Inferior parietal cortex (tissue), 1 donor: ENCODE measurements at regions not wholly inside any gene's neighbourhood (a gene's known extent, or its start where the extent isn't known, plus 50 kb on each side); places are given as distances from the start of the nearest gene placed in this dataset.

ENCODE experiments used
- DNase-seq: peaks from one replicate; pipeline ENCODE4 v3.0.0-alpha.2; 2016; ENCODE audit errors: extremely low spot score

DNA sequence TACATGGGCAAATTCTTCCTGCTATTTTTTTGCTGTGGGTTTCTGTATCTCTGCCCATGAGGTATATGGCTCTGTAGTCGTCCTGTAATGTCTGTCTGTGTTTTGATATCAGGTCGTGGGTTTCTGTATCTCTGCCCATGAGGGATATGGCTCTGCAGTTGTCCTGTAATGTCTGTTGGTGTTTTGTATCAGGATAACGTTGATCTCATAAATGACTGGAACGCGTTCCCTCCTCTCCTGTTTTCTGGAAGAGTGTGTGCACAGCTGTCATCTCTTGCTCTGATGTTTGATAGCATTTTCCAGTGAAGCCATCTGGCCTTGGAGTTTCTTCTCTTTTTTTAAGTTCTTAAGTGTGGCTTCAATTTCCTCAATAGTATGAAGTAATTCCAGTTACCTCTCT is 57.2 kb downstream of the SOX1 start:
- DNase-seq = no peak

DNA sequence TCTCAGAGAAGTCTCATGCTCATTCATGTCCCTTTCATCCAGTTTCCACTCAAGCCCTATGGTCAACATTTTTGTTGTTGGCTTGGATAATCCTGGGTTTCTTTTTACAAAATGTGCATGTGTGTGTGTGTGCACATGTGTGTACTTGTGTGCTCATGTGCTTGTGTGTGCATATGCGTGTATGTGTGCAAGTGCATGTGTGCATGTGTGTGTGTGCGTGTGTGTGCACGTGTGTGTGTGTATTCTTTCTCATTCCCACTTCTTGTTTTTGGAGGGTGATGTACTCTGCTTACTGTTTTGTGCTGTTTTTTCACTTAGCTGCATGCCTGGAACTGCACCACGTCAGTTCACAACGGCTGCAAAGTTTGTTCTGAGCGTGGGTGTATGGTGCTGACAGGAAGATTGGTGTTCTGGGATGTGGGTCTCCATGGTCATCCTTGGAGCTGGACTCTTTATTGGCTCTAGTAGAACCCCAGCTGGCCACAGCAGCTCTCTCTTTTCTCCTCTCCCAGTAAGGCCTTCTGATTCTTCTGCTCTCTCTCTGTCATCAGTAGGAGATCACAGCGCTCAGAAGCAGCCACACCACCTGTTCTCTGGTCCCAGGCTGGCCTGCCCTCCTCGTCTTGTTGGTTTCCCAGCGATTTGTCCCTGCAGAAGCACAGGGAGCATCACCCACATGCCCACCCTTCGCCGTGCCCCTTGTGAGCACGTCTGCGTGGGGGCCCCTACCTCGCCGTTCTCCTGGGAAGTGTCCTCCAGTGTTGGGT is 60.8 kb downstream of the SOX1 start:
- DNase-seq = no peak

DNA sequence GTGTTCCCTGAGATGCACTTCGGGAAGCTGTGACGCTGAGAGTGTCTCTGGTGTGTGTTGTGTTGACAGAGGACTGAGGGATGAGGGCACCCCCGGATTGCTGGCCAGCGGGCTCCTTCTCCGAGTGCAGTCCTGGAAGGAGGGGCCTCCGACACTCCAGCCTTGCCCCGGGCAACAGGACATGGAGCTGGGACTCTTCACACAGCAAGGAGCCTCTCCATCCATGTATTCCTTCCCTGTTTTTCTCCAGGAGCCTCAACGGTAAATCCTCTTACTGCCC is 61.3 kb downstream of the SOX1 start:
- no peak for DNase-seq

DNA sequence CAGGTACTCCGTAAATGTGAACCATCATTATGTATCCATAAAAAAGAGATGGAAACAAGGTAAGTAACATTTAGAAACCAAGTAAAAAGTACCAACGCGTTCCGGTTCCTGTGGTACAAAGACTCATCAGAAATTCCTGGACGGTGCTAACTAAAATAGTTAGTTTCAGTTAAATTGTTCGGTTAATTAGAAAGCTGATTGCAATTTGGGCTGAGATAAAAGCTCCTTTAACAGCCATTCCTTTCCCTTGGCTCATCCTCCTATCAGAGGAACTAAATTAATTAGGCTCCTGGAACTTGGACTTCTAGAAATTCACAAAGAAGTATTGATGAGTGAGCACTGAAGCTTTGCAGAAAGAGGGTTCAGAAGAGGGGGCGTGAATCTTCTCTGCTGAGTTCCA is 63.5 kb downstream of the SOX1 start:
- no peak for DNase-seq

DNA sequence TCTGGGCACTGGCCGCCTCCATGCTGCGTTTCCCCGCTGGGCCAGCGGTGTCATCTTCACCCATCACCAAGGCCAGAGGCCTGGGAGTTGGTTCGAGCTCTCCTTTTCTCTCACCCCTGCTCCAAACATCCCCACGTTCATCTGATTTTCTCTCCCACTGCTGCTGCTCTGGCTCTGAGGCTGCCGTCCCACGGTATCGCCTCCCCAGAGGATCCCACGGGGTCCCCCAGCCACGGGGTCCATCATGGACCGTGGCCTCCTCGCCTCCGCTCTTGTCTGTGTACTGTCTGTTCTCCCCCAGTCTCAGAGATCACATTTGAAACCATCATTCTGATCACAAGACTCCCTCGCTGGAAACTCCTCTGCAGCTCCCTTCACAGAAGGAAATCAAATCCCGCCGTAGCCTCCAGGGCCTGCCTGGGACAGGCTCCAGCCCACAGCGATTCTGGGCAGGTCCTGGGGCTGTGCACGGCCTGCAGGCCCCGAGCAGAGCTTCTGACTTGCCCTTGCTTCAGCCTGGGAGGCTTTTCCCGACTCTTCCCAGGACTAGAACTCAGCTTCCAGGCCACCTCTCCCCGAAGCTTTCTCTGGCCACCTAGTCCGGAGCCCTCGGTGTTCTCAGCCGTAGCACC is 64.2 kb downstream of the SOX1 start:
- no peak for DNase-seq

DNA sequence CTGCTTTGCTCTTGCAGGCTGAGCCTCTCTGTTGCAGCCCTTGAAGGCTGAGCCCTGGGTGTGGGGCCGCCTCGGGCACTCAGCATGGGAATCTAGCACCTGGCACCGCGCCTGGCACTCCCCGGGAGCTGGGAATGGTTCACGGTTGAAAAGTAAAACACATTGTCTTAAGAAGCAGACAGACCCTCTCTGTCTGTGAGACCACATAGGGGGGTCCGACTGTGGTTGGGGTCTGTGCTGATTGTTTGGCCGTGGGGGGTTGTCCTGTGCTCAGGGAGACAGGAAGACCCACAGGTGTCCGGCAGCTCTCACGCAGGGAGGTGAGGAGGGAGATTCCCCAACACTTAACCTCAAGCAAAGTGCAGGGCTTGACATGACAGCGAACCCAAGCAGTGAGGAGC is 64.8 kb downstream of the SOX1 start:
- DNase-seq = no peak

DNA sequence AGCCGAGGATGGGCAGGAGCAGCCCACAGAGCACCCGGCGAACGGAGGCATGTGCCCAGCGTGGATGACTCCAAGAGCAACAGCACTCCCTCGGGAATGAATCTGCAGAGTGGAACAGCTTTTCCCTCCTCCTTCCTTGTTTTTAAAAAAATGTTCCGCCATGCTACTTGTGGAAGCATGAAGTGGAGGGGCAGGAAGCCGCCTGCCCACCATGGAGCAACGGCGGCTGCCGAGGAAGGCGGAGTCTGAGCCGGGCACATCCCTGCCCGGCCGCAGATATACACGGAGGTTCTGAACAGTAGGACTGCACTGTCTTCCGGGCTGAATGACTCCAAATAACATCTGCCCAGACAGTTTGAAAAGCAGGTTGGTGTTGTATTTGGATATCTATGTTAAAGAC is 65.2 kb downstream of the SOX1 start:
- no peak for DNase-seq

DNA sequence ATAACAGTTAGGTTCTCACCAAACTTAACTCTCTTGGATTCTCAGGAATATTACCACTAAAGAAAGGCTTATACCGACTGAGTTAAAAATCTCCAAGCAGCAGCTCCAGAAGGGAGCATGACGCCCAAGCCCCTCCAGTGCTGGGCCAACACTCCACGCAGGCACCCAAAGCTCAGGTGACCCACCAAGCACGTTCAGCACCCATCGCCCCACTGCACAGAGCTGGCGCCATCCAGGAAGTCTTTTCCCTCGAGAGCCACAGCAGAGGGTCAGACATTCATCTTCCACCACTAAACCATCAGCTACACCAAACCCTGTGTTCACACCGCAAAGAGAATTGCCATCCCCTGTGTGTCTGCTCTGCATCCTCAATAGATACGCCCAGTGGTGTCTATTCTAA is 65.7 kb downstream of the SOX1 start:
- DNase-seq = no peak

DNA sequence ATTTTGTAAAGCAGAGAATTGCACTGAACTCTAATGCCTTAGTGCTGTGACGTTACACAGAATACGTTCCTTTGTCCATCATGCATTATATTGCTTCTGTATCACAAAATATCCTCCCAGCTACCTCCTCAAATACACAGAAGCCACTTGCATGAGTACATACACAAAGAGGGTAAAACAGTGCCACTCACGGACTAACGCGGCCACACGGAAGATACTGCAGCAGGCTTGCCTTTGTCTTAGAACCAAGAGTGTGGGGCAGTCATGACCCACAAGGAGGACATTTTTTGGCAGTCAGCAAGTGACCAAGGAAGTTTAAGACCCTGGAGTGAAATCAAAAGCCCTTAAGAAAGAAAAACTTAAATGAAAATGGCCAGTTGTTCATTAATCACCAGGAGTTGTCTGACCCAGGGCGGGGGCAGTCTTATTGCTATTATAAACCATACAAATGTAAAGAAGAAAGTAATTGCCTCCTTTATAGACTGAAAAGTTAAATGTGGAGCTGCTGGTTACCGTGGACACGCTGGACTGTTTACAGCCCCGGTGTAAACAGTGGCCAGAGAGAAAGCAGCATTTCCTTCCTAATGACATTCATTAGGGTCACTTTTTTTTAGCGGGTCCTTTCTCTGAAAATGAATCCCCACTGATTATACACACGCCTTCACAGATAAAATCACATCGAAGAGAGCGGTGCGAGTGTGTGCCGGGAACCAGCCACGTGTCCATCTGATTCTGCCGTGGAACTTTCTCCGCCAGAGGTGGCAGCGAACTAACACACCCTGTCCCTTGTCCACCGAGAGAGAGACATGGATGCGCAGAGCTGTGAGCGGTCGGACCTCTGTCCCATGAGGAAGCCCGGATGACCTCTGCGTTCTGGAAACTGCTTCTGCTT is 66.8 kb downstream of the SOX1 start:
- DNase-seq = no peak

DNA sequence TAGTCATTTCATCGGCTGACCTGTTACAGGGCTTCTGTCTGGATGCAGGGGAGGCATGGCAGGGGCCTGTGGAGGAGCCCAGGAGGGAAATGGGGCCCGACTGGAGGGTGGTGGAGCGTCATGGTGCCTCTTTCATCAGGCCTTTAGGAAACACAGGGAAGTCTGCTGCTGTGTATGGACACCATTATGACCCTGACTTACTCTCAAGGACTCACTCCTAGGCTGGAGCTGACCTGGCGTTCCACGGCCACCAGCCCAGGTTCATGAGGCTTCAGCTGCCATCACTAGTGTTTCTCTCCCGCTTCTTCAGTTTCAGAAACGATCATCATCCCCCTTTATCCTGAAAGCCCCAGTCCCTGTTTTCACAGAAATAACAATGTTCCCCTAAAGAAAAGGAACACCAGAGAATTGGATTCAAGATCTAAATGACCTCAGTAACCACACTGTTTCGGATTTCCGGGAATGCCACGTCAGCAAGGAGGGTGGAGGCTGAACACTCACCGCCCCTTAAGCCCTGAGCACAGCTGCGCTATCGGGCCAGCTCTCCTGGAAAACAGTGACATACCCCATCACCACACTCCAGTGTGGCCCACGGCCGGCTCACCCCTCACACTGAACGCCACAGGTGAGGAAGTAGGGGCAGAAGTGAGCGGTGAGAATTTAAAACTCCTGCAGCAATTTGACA is 67.6 kb downstream of the SOX1 start:
- no peak for DNase-seq

DNA sequence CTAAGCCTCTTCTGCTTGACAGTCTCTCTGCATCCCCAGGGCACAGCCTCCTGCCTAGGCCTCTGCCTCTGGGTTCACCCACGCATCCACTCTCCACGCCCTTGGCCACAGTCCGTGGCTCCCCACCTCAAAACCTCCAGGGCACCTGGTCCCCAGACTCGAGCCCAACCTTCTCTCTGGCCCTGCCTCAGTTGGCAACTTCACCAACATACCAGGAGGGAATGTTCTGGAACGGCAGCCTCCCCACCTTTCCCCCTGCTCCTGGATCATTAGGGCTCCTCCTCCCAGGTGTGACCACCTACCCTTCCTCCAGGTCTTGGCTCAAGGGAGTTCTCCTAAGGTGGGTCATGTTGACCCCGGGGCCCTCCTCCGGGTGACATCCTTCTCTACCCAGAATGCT is 69.1 kb downstream of the SOX1 start:
- DNase-seq = no peak

DNA sequence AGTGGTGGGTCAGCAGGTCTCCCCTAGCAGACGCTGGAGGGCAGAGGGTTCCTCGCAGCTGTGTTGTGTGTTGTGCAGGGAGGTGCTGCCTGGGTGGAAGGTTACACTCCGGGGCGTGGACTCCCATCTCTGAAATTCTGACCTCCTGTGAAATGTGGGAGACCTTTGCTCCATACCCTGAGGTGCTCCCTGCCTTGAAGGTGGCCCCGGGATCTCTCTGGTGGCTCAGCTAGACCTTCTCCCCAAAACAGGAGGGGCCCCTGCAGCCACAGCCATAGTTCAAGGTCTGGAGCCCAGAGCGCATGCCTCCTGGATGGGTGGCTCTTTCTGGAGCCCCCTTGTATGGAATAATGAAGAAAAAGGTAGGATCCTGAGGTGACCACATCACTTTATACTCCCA is 70.2 kb downstream of the SOX1 start:
- no peak for DNase-seq

DNA sequence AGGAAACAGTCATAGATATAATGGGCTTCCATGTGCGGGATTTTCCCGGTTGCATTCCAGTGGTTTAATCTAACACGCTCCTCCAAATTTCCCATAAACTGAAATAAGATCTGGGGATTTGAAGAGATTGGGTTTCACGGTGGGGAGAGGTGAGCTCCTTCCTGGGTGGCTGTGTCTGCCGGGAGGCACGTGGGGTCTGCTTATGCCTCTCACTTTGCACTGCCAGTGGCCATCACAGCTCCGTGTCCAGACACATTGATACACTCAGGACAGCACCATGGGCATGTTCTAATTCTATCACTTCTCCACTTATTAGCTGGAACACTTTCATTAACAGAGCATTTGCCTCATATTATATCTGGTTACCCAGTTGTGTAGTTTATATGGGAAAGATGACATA is 73.4 kb downstream of the SOX1 start:
- no peak for DNase-seq

DNA sequence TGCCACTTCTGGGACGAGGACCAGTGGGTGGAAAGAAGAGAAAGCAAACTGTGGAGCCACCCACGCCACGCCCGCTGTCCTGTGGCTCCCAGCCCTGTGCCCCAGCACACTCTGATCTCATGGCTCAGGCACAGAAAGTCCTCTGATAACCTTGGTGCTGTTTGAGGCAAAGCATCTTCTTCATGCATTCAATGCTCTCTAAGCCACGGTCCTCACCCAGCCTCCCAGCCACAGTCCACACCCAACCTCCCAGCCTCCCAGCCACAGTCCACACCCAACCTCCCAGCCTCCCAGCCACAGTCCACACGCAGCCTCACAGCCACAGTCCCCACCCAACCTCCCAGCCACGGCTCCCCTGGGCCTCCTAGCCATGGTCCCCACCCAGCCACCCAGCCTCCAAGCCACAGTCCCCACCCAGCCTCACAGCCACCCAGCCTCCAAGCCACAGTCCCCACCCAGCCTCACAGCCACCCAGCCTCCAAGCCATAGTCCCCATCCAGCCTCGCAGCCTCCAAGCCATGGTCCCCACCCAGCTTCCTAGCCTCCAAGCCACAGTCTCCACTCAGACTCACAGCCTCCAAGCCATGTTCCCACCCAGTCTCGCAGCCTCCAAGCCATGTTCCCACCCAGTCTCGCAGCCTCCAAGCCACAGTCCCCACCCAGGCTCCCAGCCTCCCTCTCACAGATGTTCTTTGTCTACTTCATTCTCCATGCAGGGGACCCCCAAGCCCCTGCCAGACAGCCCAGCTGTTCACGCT is 74.9 kb downstream of the SOX1 start:
- DNase-seq = no peak

DNA sequence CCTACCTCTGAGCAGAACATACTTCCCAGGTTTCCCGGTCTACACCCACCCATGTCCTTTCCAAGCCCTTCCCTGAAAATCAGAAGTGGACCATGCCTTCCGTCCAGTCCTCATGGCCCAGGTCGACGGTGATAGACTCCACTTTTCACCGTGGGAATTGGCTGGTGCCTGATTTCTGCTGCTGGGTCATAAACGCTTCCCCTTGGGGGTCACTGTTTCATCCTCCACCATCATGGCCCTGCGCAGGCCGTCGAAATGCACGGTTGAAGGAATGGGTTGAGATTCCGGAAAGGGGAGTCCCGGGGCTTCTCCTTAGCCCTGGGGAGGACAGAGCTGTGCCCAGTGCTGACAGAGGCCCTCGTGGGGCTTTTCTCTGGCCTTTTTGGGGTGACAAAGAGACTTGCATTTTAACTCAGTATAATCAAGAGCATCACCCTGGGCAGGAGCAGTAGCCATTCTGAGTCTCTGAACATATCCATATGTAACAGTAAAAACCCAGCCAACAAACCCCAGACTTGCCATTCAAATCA is 75.5 kb downstream of the SOX1 start:
- no peak for DNase-seq

DNA sequence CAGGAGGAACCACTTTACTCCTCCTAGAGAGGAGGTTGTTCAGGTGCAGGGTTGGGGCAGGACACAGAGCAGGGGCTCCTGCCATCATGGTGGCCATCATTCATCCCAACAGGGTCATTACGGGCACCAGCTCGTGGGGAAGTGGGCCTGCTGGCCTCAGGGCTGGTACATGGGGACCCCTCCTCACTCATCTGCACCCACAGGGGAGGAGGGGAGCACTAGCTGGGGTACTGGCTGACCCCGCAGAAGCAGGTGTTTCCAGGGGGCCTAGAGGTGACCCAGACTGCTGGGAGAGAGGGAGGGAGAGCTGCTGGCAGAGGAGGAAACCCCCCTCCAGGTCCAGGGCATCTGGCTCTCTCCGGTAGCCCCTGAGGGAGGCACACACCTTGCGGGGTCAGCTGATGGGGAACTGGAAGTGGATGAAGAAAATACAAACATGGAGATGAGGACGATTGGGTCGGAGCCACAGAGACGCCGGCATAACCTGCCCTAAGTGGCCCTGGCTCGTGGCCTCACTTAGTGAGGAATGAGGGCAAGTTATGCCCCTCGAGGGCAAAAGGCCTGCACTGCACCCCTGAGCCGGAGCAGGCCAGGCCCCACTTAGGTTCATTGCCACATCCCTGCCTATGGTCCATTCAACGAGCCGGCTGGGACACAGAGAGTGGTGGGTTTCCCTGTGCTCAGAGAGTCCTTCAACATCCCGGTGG is 76.2 kb downstream of the SOX1 start:
- DNase-seq = no peak

DNA sequence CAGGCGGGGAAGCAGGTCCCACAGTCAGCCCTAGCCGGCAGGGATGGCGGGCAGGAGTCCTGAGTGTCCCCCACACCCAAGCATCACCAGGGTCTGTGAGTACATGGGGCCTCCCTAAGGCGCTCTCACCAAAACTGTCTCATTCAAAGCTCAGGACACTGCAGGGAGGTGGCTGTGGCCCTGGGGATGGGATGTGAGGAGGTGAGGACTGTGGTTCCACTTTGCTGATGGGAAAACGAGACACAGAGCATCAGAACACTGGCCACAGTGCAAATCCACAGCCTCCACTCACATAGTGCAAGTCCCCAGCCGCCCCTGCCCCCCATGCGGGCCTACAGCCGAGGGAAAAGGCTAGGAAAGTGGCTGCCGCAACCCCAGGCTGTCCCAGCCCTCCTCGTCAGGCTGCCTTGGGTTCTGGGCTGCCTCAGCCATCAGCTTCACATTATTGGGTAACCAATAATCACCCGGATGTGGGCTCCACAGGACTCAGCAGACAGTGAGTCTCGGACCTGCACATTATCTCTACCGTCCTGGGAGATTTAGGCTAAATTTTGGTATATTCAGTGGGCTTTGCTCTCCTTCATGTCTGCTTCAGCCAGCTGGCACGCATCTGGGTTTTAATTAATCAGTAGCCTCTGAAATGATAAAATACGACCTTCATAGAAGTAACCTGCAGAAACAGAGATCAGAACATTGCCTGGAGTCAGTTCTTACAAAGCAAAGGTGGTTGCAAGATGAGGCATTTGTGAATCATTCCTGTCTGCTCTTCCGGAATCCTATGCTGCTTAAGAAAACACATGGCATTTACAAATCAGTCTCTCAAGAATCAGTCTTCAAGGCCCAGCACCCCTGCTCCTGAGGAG is 77.0 kb downstream of the SOX1 start:
- DNase-seq = no peak

DNA sequence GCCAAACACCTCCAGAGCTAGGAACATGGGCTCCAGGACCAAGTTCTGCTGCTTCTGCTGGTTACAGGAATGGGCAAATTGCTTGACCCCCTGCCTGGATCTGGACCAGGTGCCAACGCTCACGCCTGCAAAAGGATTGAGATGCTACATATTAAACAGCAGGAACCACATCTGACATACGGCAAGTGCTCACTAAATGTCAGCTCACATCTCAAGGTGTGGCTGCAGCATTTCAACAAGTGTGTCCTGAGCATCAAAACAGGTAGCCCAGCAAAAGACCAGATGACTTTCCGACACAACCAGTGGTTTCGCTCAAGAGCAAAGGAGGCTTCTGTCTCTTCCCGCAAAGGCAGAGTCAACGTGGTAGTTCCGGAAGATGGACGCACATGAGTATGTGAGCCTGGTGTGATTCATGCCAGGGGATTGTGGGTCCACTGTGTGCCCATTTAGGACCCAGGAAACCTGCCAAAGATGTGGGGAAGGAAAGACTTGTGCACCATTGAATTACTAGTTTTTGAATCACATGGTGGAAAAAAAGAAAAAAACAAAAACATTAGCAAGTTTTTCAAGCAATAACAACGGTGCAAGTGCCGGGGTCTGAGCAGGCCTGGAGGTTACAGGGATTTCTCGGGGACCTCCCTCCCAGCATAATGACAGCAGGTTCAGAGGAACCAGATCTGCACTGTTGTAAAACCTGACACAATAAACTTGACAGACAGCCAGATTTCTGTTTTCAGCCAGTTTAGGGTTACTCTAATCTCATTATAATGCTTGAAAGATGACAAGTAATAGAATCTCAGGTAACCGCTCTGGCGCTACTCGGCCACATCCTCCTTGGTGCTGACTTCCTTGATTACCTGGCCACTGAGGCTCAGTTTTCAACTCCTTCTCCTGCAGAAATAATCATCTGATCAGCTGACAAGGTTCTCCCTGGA is 77.9 kb downstream of the SOX1 start:
- DNase-seq = no peak
